IMR-90 (cell line): ENCODE measurements at regions not wholly inside any gene's neighbourhood (a gene's known extent, or its start where the extent isn't known, plus 50 kb on each side); places are given as distances from the start of the nearest gene placed in this dataset.

Experiments used
- ATAC-seq: fragments of 200-7000 bp; cut with Tn5 transposase; 2 replicates; pipeline ENCODE4 v1.9.1; 2020; ENCODE audit warnings: low read depth, mild to moderate bottlenecking, moderate library complexity
- BruUV-seq: library from RNA; stranded (reverse); fragments of 400-500 nt; replicated peaks from 2 replicates; lab custom pipeline; 2021; lab: Mats Ljungman, UMichigan
- CTCF ChIA-PET: fragments of 300-600 bp; formaldehyde crosslinking; extraction: SDS; loops from one replicate; lab custom pipeline; 2021; ENCODE audit warnings: antibody characterized with exemption; lab: Yijun Ruan, JAX
- POLR2A ChIA-PET: fragments of 300-600 bp; sonication (Branson Sonifier 250); formaldehyde crosslinking; loops from one replicate; lab custom pipeline; 2022; ENCODE audit warnings: antibody characterized with exemption; ENCODE audit not compliant: unreplicated experiment; lab: Charles Lee
- DNase-seq: peaks from one replicate; pipeline ENCODE4 v3.0.0; 2013
- H2AFZ ChIP-seq: replicated peaks from 2 replicates; pipeline ENCODE3; 2013; ENCODE audit warnings: low read length, mild to moderate bottlenecking; ENCODE audit not compliant: poor library complexity
- H2AK5ac ChIP-seq: 2 replicates; pipeline ENCODE4 v1.6.1; 2013; ENCODE audit warnings: low read depth, low read length, inconsistent platforms
- H2AK9ac ChIP-seq: replicated peaks from 2 replicates; pipeline ENCODE3; 2013; ENCODE audit warnings: mild to moderate bottlenecking, low read depth, low read length, moderate library complexity; ENCODE audit not compliant: poor library complexity
- H2BK120ac ChIP-seq: 2 replicates; pipeline ENCODE4 v1.6.1; 2013; ENCODE audit warnings: low read depth, low read length, inconsistent platforms
- H2BK15ac ChIP-seq: 3 replicates; pipeline ENCODE4 v1.6.1; 2013; ENCODE audit warnings: low read depth, low read length, inconsistent platforms
- H2BK20ac ChIP-seq: 2 replicates; pipeline ENCODE4 v1.6.1; 2013; ENCODE audit warnings: low read depth, mild to moderate bottlenecking, inconsistent platforms, low read length, moderate library complexity
- H2BK5ac ChIP-seq: 2 replicates; pipeline ENCODE4 v1.6.1; 2013; ENCODE audit warnings: mild to moderate bottlenecking, low read depth, low read length, inconsistent platforms; ENCODE audit not compliant: poor library complexity, severe bottlenecking
- H3K14ac ChIP-seq: replicated peaks from 2 replicates; pipeline ENCODE4 v1.6.1; 2013; ENCODE audit warnings: low read depth, low read length, inconsistent platforms
- H3K18ac ChIP-seq: 2 replicates; pipeline ENCODE4 v1.6.1; 2013; ENCODE audit warnings: low read depth, low read length, control low read depth
- H3K23ac ChIP-seq: 2 replicates; pipeline ENCODE4 v1.6.1; 2013; ENCODE audit warnings: low read depth, low read length, inconsistent platforms
- H3K27ac ChIP-seq: 2 replicates; pipeline ENCODE4 v1.5.1; 2013; ENCODE audit warnings: mild to moderate bottlenecking, control low read depth, low read length; ENCODE audit not compliant: insufficient read depth
- H3K27me3 ChIP-seq: 2 replicates; pipeline ENCODE4 v1.6.1; 2013; ENCODE audit warnings: low read length; ENCODE audit not compliant: control insufficient read depth, insufficient read depth
- H3K36me3 ChIP-seq: 2 replicates; pipeline ENCODE4 v1.6.1; 2013; ENCODE audit warnings: low read length, mixed read lengths; ENCODE audit not compliant: control insufficient read depth, insufficient read depth
- H3K4ac ChIP-seq: 2 replicates; pipeline ENCODE4 v1.6.1; 2013; ENCODE audit warnings: low read depth, low read length, inconsistent platforms
- H3K4me1 ChIP-seq: 2 replicates; pipeline ENCODE4 v1.6.1; 2013; ENCODE audit warnings: low read length, mixed read lengths; ENCODE audit not compliant: control insufficient read depth, insufficient read depth
- H3K4me2 ChIP-seq: 2 replicates; pipeline ENCODE4 v1.6.1; 2013; ENCODE audit warnings: low read depth, mild to moderate bottlenecking, control low read depth, low read length, moderate library complexity
- H3K4me3 ChIP-seq: 2 replicates; pipeline ENCODE4 v1.5.1; 2013; ENCODE audit warnings: low read depth, mild to moderate bottlenecking, control low read depth, low read length, moderate library complexity; ENCODE audit not compliant: insufficient read depth
- H3K56ac ChIP-seq: 2 replicates; pipeline ENCODE4 v1.6.1; 2013; ENCODE audit warnings: low read length, inconsistent platforms; ENCODE audit not compliant: insufficient read depth; ENCODE audit errors: extremely low read depth
- H3K79me1 ChIP-seq, 2 experiments: 2 replicates each; pipeline ENCODE4 v1.6.1; 2013; ENCODE audit warnings: low read length in 2 of 2, inconsistent platforms in 1 of 2, low read depth in 1 of 2
- H3K9ac ChIP-seq: 2 replicates; pipeline ENCODE4 v1.6.1; 2013; ENCODE audit warnings: low read depth, low read length, control low read depth
- H3K9me1 ChIP-seq: 2 replicates; pipeline ENCODE4 v1.6.1; 2013; ENCODE audit warnings: low read length, inconsistent platforms; ENCODE audit not compliant: insufficient read depth
- H3K9me3 ChIP-seq: 2 replicates; pipeline ENCODE4 v1.6.1; 2013; ENCODE audit warnings: low read length; ENCODE audit not compliant: control insufficient read depth, insufficient read depth
- H4K20me1 ChIP-seq: 2 replicates; pipeline ENCODE4 v1.6.1; 2013; ENCODE audit warnings: low read length, inconsistent platforms; ENCODE audit not compliant: insufficient read depth
- H4K5ac ChIP-seq: 2 replicates; pipeline ENCODE4 v1.6.1; 2013; ENCODE audit warnings: mild to moderate bottlenecking, low read depth, low read length, control low read depth
- H4K8ac ChIP-seq, 2 experiments: 2 replicates each; pipeline ENCODE4 v1.6.1; 2013; ENCODE audit warnings: low read depth in 2 of 2, low read length in 2 of 2, control low read depth in 1 of 2, inconsistent platforms in 1 of 2
- H4K91ac ChIP-seq: 2 replicates; pipeline ENCODE4 v1.6.1; 2013; ENCODE audit warnings: low read depth, low read length, inconsistent platforms; ENCODE audit not compliant: insufficient read depth
- CEBPB ChIP-seq: IDR thresholded peaks from 2 replicates; pipeline ENCODE4 v1.6.1; 2012; ENCODE audit warnings: low read depth, low read length, improper control_type of control experiment
- CTCF ChIP-seq: conservative IDR thresholded peaks from 2 replicates; pipeline ENCODE4 v1.5.1; 2012; ENCODE audit warnings: mild to moderate bottlenecking, low read depth, low read length, improper control_type of control experiment
- ELK1 ChIP-seq: fragments of 150-350 bp; IDR thresholded peaks from 2 replicates; pipeline ENCODE4 v1.6.1; 2016; ENCODE audit warnings: low read depth, mild to moderate bottlenecking, low read length, moderate library complexity, borderline replicate concordance
- FOS ChIP-seq: fragments of 150-350 bp; IDR thresholded peaks from 2 replicates; pipeline ENCODE4 v1.6.1; 2016; ENCODE audit warnings: low read depth, low read length
- MAFK ChIP-seq: IDR thresholded peaks from 2 replicates; pipeline ENCODE4 v1.6.1; 2012; ENCODE audit warnings: low read depth, low read length, improper control_type of control experiment
- MAZ ChIP-seq: IDR thresholded peaks from 2 replicates; pipeline ENCODE4 v1.6.1; 2012; ENCODE audit warnings: low read depth, mild to moderate bottlenecking, low read length, improper control_type of control experiment, moderate library complexity, borderline replicate concordance
- MXI1 ChIP-seq: IDR thresholded peaks from 2 replicates; pipeline ENCODE4 v1.6.1; 2012; ENCODE audit warnings: low read depth, mild to moderate bottlenecking, low read length, moderate library complexity, borderline replicate concordance
- NFE2L2 ChIP-seq: fragments of 150-350 bp; IDR thresholded peaks from 2 replicates; pipeline ENCODE4 v1.6.1; 2016; ENCODE audit warnings: low read depth, mild to moderate bottlenecking, low read length
- POLR2A ChIP-seq: IDR thresholded peaks from 2 replicates; pipeline ENCODE4 v1.6.1; 2012; ENCODE audit warnings: mild to moderate bottlenecking, low read depth, low read length
- RAD21 ChIP-seq: IDR thresholded peaks from 2 replicates; pipeline ENCODE4 v1.6.1; 2012; ENCODE audit warnings: low read length, improper control_type of control experiment
- RCOR1 ChIP-seq: IDR thresholded peaks from 2 replicates; pipeline ENCODE4 v1.6.1; 2012; ENCODE audit warnings: mild to moderate bottlenecking, low read length, improper control_type of control experiment; ENCODE audit not compliant: insufficient replicate concordance
- RFX5 ChIP-seq: IDR thresholded peaks from 2 replicates; pipeline ENCODE4 v1.8.0; 2012; ENCODE audit warnings: low read depth, mild to moderate bottlenecking, low read length, moderate library complexity
- SMC3 ChIP-seq: fragments of 150-350 bp; IDR thresholded peaks from 2 replicates; pipeline ENCODE4 v1.6.1; 2016; ENCODE audit warnings: low read depth, mild to moderate bottlenecking, antibody characterized with exemption, low read length, moderate library complexity
- USF2 ChIP-seq: fragments of 150-350 bp; IDR thresholded peaks from 2 replicates; pipeline ENCODE4 v1.6.1; 2017; ENCODE audit warnings: mild to moderate bottlenecking, antibody characterized with exemption, low read length, low read depth
- WGBS, 2 experiments: methylation state at CpG; one replicate each; pipeline versions ENCODE4 v1.1.5 to v1.1.7; 2013; ENCODE audit warnings: missing lambda C conversion rate in 2 of 2; ENCODE audit not compliant: insufficient read length in 1 of 2; ENCODE audit errors: extremely low coverage in 2 of 2; 5-methylcytosine and 5-hydroxymethylcytosine counted together
- dilution Hi-C: fragments of 300-500 bp; cut with HindIII; formaldehyde crosslinking; loops from one replicate; pipeline ENCODE4 v1.14.3; 2018; ENCODE audit warnings: low sequenced_read_pairs; ENCODE audit not compliant: unreplicated experiment
- in situ Hi-C: fragments of 300-500 bp; cut with MboI; formaldehyde crosslinking; loops from 3 replicates; pipeline ENCODE4 v1.14.3; 2019; ENCODE audit warnings: low sequenced_read_pairs, inconsistent platforms, mixed read lengths
- intact Hi-C: fragments of 100-400 bp; cut with micrococcal nuclease; formaldehyde crosslinking; loops from 2 replicates; pipeline ENCODE4 v1.10.0; 2022

GRCh38 chr20:12435268-12435667 lies 517.6 kb downstream of the BTBD3 start:
- H3K9me3 ChIP-seq: peaks cover 12% of the 10 kb centered on the region
- CTCF ChIA-PET: no interaction called here
- ATAC-seq: no peak
- H2BK120ac ChIP-seq: no peak overlapping the region
- no peak overlapping the region for H3K9ac ChIP-seq
- H3K4me2 ChIP-seq: no peak overlapping the region
- H2AFZ ChIP-seq: no peak overlapping the region
- no peak overlapping the region for H3K4me3 ChIP-seq
- no peak overlapping the region for H2AK9ac ChIP-seq
- no peak overlapping the region for H3K14ac ChIP-seq
- intact Hi-C loops: no loop called here
- no peaks in the 10 kb centered on the region for H3K4me1 ChIP-seq
- no peak overlapping the region for H3K23ac ChIP-seq
- dilution Hi-C loops: no loop called here
- H4K20me1 ChIP-seq: no peaks in the 10 kb centered on the region
- no peak overlapping the region for H2BK20ac ChIP-seq
- H3K9me1 ChIP-seq: no peaks in the 10 kb centered on the region
- H2BK15ac ChIP-seq: no peak overlapping the region
- WGBS, 2 experiments: no CpG with 5 or more reads among the region's 4 CpGs
- no peak overlapping the region for H2BK5ac ChIP-seq
- H3K36me3 ChIP-seq: no peaks in the 10 kb centered on the region
- no peak overlapping the region for H3K27ac ChIP-seq
- in situ Hi-C loops: no loop called here
- H4K91ac ChIP-seq: no peak overlapping the region
- no peaks in the 10 kb centered on the region for H3K27me3 ChIP-seq
- H2AK5ac ChIP-seq: no peak overlapping the region
- no peak overlapping the region for H3K56ac ChIP-seq
- H3K4ac ChIP-seq: no peak overlapping the region
- H3K79me1 ChIP-seq: no peaks in the 10 kb centered on the region
- no peak for TF ChIP-seq MXI1
- no peak for TF ChIP-seq ELK1
- no peak for TF ChIP-seq MAFK
- TF ChIP-seq NFE2L2: no peak
- no peak for TF ChIP-seq RFX5
- no peak for TF ChIP-seq RCOR1
- no peak for TF ChIP-seq CEBPB
- TF ChIP-seq FOS: no peak
- TF ChIP-seq POLR2A: no peak
- no peak for TF ChIP-seq USF2
- TF ChIP-seq SMC3: no peak
- no peak for TF ChIP-seq CTCF
- no peak for TF ChIP-seq MAZ
- no peak for TF ChIP-seq RAD21
- BruUV-seq: no TSS peak
- no peak overlapping the region for H4K5ac ChIP-seq
- H3K18ac ChIP-seq: no peak overlapping the region
- POLR2A ChIA-PET: no interaction called here
- H4K8ac ChIP-seq: no peak overlapping the region
- no peak for DNase-seq
